ENCODE measurements at regions not wholly inside any gene's neighbourhood (a gene's known extent, or its start where the extent isn't known, plus 50 kb on each side); places are given as distances from the start of the nearest gene placed in this dataset.
"Not testable (repeated sequence)": the region's sequence is repeated elsewhere in the genome, so short reads cannot be mapped to it uniquely, and the experiment has no call there.

DNA sequence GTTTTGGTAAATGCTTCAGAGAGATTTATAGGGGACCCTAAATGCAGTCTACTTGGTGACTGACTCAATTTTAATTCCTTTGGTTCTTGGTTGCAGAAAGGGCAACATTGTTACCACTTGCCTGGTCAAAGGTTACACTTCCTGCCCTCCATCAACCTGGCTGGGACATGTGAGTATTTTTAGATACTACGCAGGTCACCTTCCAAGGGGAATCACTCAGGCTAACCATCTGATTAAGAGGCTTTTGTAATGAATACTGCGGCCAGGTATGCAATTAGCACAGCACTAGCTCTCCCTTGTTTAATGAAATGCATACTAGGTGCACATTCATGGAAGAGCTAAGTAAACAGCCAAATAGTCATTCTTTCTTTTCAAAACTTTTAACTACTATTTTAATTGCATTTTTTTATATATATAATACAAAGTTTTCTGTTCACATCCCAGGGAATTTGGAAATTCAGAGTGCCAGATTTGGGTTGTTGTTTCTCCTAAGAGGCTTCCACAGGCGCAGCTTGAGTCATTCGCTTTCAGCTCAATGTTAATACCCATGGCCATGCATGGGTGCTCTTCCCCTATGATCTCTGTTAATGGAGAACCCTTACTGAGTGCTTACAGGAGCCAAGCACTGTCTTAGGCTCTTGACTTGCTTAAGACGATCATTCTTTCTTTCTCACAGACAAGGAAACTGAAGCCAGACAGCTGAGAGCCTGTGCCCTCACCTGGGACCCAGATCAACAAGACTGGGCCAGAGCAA is 152.2 kb downstream of the MTX2 start:
- Histone ChIP-seq H3K9me3 (replicated peaks in 1 of 11) (peaks cover 0 to 1% (median 0%) of the 10 kb centered on the region in 11 experiments; a peak in 1 of 22 replicates), H3K9ac (no peak overlapping the region), H3K27me3 (no peaks in the 10 kb centered on the region), H3K4me3 (no peak overlapping the region), H3K4me1 (peaks cover 0 to 6% (median 2%) of the 10 kb centered on the region in 10 experiments; a peak in 8 of 20 replicates), H3K4me2 (no peak overlapping the region), H3K36me3 (no peaks in the 10 kb centered on the region), H3K27ac (no peak overlapping the region), H4K20me1 (no peaks in the 10 kb centered on the region)
- TF ChIP-seq Cebpa-rat (IDR thresholded peaks at IDR 0.05), result no peak

DNA sequence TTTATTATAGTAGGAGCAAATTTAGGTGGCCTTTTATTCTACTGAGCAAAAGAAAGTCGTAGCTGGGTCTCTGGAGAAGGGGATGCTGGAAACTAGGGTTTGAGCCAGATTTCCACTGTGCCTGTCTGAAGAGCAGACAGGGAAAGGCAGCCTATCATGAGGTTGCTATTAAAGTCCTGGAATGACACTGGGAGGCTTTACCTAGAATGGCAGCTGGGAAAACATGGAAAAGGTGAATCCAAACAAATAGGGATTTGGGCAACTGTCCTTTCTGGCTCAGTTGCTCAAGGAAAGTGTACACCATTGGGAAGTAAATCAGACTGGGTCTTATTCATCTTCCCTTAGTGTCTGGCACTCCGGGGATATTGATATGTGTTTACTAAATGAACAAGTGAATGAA is 154.6 kb downstream of the MTX2 start:
- Histone ChIP-seq H3K9me3 (replicated peaks in 1 of 11) (peaks cover under 1 to 13% (median 6%) of the 10 kb centered on the region in 11 experiments; a peak in 18 of 22 replicates), H3K4me3 (no peak overlapping the region), H3K27ac (no peak overlapping the region), H3K27me3 (no peaks in the 10 kb centered on the region), H3K4me2 (no peak overlapping the region), H4K20me1 (no peaks in the 10 kb centered on the region), H3K36me3 (no peaks in the 10 kb centered on the region), H3K9ac (no peak overlapping the region), H3K4me1 (peaks cover 0 to 7% (median under 1%) of the 10 kb centered on the region in 10 experiments; a peak in 5 of 20 replicates)
- no peak for TF ChIP-seq Cebpa-rat (IDR thresholded peaks at IDR 0.05)

DNA sequence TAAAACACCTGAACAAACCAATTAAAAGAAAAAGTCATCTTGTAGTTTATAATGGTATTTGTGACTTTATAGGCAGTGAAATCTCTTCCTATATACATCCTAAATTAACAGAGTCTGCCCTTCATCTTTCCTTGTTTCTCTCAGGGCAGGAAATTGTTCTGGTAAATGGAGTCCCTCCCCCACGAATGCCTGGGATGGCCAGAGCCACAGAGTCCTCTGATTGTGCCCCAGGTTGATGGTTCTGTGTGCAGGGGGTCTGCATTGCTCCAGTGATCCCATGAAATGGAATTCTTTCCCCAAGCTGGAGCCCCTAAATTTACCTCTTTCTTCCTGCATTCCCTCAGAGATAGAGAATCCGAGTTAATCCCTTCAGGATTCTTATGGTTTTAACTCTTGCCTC is 155.5 kb downstream of the MTX2 start:
- no peak for TF ChIP-seq Cebpa-rat (IDR thresholded peaks at IDR 0.05)
- Histone ChIP-seq H3K9ac (no peak overlapping the region), H3K4me1 (peaks cover 0 to 11% (median 2%) of the 10 kb centered on the region in 10 experiments; a peak in 5 of 20 replicates), H3K36me3 (no peaks in the 10 kb centered on the region), H3K27me3 (no peaks in the 10 kb centered on the region), H3K9me3 (replicated peaks in 1 of 11) (peaks cover 10 to 23% (median 15%) of the 10 kb centered on the region in 11 experiments; a peak in 20 of 22 replicates), H4K20me1 (no peaks in the 10 kb centered on the region), H3K4me3 (no peak overlapping the region), H3K27ac (no peak overlapping the region), H3K4me2 (no peak overlapping the region)

DNA sequence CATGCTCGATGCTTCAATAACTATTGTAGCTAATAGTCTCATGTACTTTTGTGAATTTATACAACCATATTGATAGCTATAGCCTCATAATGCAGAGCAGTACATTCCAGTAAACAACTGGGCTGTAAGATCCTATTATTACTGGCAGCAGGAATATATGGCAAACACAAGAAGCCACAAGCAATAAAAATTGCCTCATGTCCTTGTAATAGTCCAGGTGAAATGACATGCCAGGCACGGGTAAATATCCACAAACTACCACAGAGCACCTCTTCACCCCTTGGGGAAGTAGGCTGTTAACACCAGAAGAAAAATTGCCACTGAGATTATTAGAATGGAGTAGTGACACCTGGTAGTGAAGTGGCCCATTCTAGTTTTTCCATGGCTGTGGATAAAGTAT is 158.3 kb downstream of the MTX2 start:
- Histone ChIP-seq H4K20me1 (no peaks in the 10 kb centered on the region), H3K4me1 (peaks cover 0 to 11% (median 2%) of the 10 kb centered on the region in 10 experiments; a peak in 5 of 20 replicates), H3K27ac (no peak overlapping the region), H3K4me3 (no peak overlapping the region), H3K4me2 (no peak overlapping the region), H3K36me3 (no peaks in the 10 kb centered on the region), H3K27me3 (no peaks in the 10 kb centered on the region), H3K9ac (no peak overlapping the region), H3K9me3 (replicated peaks in 1 of 11) (peaks cover 12 to 24% (median 16%) of the 10 kb centered on the region in 11 experiments; a peak in 20 of 22 replicates)
- TF ChIP-seq Cebpa-rat (IDR thresholded peaks at IDR 0.05), result no peak

DNA sequence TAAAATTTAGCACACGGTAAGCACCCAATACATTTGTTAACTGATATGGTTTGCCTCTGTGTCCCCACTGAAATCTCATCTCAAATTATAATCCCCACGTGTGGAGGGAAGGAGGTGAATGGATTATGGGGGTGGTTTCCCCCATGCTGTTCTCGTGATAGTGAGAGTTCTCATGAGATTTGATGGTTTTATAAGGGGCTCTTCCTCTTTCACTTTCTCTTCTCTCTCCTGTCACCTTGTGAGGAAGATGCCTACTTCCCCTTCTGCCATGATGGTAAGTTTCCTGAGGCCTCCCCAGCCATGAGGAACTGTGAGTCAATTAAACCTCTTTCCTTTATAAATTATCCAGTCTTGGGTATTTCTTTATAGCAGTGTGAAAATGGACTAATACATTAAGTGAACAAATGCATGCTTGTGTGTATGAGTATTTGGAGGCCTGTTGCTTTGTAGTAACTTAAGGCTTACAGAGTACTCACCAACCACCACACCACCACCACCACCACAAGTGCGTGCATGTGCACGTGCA is 159.8 kb downstream of the MTX2 start:
- not testable (repeated sequence) for H3K4me3 ChIP-seq, H3K27me3 ChIP-seq, H3K36me3 ChIP-seq, H3K9ac ChIP-seq, H4K20me1 ChIP-seq, H3K27ac ChIP-seq
- Histone ChIP-seq H3K4me1 (peaks cover 0 to 11% (median 2%) of the 10 kb centered on the region in 10 experiments; a peak in 5 of 20 replicates), H3K9me3 (replicated peaks in 1 of 11) (peaks cover 12 to 24% (median 16%) of the 10 kb centered on the region in 11 experiments; a peak in 20 of 22 replicates), H3K4me2 (peak overlapping the region in 1 of 11 experiments; percentile 5; a peak in 1 of 22 replicates)

DNA sequence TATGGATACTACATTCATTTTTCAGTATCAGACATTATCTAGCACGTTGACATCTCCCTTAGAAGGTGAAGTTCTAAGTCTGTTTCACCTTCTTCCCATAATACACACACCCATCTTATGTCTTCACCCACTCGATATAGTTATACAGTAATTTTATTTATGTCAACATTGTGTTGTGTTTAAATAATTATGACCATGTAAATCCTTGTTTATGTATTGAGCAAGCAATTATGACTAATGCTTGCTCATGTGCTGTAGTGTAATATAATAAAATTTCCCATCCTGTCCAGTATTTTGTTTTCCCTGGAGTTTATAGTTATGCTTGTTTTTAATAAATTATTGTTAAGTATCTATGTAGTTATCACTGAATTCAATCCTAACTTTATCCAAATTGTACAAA is 163.2 kb downstream of the MTX2 start:
- Histone ChIP-seq H3K27ac (no peak overlapping the region), H3K9me3 (replicated peaks in 1 of 11) (peaks cover 12 to 26% (median 20%) of the 10 kb centered on the region in 11 experiments; a peak in 21 of 22 replicates), H3K4me2 (no peak overlapping the region), H3K4me3 (no peak overlapping the region), H4K20me1 (no peaks in the 10 kb centered on the region), H3K36me3 (no peaks in the 10 kb centered on the region), H3K9ac (no peak overlapping the region), H3K4me1 (peaks cover 0 to 5% (median 0%) of the 10 kb centered on the region in 10 experiments; a peak in 1 of 20 replicates), H3K27me3 (no peaks in the 10 kb centered on the region)
- TF ChIP-seq Cebpa-rat (IDR thresholded peaks at IDR 0.05), result no peak

DNA sequence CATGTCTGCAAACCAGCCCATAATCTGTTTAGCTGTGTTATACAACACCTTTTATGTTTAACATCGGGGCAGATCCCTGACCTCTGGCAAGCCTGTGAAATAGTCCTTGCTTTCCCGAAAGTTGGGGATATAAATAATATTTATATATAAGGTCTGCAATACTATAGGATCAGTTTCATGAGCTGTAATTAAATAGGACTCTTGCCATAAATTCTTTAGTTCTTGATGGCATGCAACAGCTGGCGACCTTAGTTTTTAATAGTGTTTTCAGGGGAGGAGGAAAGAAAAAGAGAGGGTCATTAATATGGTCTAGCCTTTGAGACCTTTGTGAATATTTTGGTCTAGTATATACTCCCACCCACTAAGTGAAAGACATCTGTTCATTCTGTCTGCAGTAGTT is 166.5 kb downstream of the MTX2 start:
- Histone ChIP-seq H3K4me2 (no peak overlapping the region), H3K27me3 (no peaks in the 10 kb centered on the region), H3K36me3 (no peaks in the 10 kb centered on the region), H4K20me1 (no peaks in the 10 kb centered on the region), H3K4me3 (no peak overlapping the region), H3K9me3 (replicated peaks in 1 of 11) (peaks cover 0 to 8% (median 3%) of the 10 kb centered on the region in 11 experiments; a peak in 8 of 22 replicates), H3K27ac (no peak overlapping the region), H3K9ac (no peak overlapping the region), H3K4me1 (no peaks in the 10 kb centered on the region)
- TF ChIP-seq Cebpa-rat (IDR thresholded peaks at IDR 0.05), result no peak

DNA sequence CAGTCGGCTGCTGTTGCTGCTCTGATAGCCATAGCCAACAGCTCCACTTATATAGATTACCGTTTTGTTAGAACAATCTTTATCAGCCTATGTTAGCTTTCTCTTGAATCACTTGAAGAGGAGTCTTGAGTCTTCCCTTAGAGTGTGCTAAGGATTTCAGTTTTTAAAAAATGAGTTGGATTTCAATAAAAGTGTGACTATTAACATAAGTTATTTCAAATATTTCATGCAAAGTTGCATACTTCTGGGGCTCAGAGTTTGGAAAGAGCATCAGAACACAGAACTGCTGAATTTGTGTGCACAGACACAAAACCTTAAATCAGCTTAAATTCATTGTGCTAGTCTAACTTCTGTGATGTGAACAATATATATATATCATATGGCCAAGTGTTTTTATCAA is 174.7 kb downstream of the MTX2 start:
- Histone ChIP-seq H3K36me3 (no peaks in the 10 kb centered on the region), H3K27me3 (no peaks in the 10 kb centered on the region), H3K4me1 (peaks cover 0 to 8% (median 6%) of the 10 kb centered on the region in 10 experiments; a peak in 6 of 20 replicates), H3K27ac (no peak overlapping the region), H3K4me2 (no peak overlapping the region), H3K9me3 (replicated peaks in 1 of 11) (no peaks in the 10 kb centered on the region), H3K9ac (no peak overlapping the region), H3K4me3 (no peak overlapping the region), H4K20me1 (no peaks in the 10 kb centered on the region)
- TF ChIP-seq Cebpa-rat (IDR thresholded peaks at IDR 0.05), result no peak

DNA sequence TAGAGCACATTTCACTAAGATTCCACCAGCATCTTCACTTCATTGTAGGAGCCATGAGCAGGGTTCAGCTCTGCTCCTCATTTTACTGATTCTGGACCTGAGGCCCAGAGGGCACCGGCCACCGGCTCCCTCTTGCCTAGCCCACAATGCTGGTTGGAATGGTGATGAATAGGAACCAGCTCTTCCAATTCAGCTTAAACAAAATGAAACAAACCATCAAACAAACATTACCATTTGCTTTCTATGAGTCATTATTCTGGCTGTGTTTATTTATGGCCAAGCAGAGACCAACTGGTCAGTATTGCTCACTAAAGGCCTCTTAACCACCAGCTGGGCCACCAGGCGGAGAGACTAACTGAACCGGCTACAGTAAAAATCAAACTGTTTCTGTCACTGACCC is 176.7 kb downstream of the MTX2 start:
- Histone ChIP-seq H3K27ac (no peak overlapping the region), H3K4me2 (no peak overlapping the region), H3K27me3 (no peaks in the 10 kb centered on the region), H3K9ac (no peak overlapping the region), H3K4me3 (no peak overlapping the region), H3K9me3 (replicated peaks in 1 of 11) (no peaks in the 10 kb centered on the region), H4K20me1 (no peaks in the 10 kb centered on the region), H3K4me1 (peaks cover 0 to 8% (median 6%) of the 10 kb centered on the region in 10 experiments; a peak in 6 of 20 replicates), H3K36me3 (no peaks in the 10 kb centered on the region)
- no peak for TF ChIP-seq Cebpa-rat (IDR thresholded peaks at IDR 0.05)
